SU-DHL-6 (cell line): ENCODE measurements at regions not wholly inside any gene's neighbourhood (a gene's known extent, or its start where the extent isn't known, plus 50 kb on each side); places are given as distances from the start of the nearest gene placed in this dataset.

Experiments used
- EZH2phosphoT487 ChIP-seq: fragments of 200-600 bp; sonication (generic), shearing (Covaris generic); conservative IDR thresholded peaks from 2 replicates; pipeline ENCODE4 v1.6.1; 2018; ENCODE audit warnings: mild to moderate bottlenecking, antibody characterized with exemption, low read length, moderate library complexity, mixed read lengths
- TF ChIP-seq, protein P1 (sequence below): fragments of 200-600 bp; sonication (generic); IDR thresholded peaks from one replicate; pipeline ENCODE4 v1.5.1; 2017; ENCODE audit warnings: antibody characterized with exemption, mild to moderate bottlenecking, low read length, moderate library complexity; ENCODE audit not compliant: insufficient read depth, poor library complexity, severe bottlenecking

DNA sequence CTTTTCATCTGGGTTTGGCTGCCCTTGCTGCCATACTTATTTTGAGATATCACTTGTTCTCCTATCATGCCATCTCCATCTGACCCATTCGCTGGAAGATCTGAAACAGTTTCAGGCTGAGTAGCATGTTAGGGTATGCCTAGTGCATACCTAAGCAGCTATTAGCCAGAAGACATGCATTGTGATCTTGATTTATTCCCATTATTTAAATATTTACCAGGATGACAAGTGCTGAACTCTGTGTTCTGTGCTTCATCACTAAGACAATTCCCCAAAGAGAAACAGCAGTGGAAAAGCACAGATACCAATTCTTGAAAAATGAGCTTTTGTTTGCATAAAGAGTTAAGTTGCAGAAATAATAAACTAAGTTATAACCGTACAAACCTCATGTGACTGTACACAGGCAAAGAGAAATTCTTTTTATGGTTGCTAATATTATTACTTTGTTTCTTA lies 271.0 kb upstream of the ARSJ start:
- TF ChIP-seq, protein P1, sequence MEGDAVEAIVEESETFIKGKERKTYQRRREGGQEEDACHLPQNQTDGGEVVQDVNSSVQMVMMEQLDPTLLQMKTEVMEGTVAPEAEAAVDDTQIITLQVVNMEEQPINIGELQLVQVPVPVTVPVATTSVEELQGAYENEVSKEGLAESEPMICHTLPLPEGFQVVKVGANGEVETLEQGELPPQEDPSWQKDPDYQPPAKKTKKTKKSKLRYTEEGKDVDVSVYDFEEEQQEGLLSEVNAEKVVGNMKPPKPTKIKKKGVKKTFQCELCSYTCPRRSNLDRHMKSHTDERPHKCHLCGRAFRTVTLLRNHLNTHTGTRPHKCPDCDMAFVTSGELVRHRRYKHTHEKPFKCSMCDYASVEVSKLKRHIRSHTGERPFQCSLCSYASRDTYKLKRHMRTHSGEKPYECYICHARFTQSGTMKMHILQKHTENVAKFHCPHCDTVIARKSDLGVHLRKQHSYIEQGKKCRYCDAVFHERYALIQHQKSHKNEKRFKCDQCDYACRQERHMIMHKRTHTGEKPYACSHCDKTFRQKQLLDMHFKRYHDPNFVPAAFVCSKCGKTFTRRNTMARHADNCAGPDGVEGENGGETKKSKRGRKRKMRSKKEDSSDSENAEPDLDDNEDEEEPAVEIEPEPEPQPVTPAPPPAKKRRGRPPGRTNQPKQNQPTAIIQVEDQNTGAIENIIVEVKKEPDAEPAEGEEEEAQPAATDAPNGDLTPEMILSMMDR: no peak
- no peak for TF ChIP-seq EZH2phosphoT487
